GM19324 (cell line): ENCODE measurements at regions not wholly inside any gene's neighbourhood (a gene's known extent, or its start where the extent isn't known, plus 50 kb on each side); places are given as distances from the start of the nearest gene placed in this dataset.

ENCODE experiments used
- ATAC-seq: cut with Tn5 transposase; IDR thresholded peaks from one replicate; pipeline ENCODE4 v1.9.1; 2021; ENCODE audit warnings: mild to moderate bottlenecking, moderate library complexity; ENCODE audit not compliant: unreplicated experiment, low FRiP score

DNA sequence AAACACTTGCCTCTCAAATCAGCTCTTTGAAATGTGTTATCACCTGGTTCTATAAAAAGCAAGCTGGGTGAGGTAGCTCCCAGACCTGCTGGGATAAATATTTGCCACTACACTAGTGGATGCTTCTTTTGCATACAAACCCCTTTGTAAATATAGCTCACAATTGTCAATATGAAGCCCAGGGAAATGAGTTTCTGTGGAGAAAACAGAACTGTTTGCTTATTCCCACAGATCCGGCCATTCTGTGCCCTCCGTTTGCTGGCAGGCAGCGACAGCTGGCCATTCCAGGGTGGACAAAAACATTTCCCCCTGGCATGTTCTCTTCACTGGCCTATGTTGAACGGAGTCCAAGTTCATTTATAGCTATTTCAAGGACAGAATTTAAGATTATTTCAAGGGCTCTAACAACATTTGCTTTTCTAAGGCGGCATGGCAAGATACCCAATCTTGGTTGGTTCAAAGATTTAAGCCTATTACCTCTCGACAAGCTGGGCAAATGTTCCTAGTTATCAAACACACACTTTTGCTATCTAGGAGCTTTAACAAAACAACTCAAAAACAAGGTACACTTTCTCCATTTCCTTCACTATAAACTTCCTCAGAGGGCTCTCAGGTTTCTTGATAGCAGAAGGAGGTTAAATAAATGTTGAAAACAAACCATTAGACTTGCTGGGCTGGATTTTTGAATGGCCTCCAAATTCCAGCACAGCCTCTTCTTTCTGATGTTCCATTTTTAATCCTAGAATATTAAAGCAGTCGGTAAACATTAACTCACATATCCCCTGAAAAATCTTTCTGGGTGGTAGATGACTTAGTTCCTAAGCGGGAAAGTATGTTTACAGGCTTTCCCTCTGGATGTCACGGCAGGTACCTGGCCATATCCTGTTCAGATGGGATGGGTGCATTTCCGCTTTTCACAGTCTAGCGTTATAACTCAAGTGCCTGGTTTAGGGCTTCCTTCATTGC, 332.3 kb downstream of the PLK2 start:
- no peak for ATAC-seq

DNA sequence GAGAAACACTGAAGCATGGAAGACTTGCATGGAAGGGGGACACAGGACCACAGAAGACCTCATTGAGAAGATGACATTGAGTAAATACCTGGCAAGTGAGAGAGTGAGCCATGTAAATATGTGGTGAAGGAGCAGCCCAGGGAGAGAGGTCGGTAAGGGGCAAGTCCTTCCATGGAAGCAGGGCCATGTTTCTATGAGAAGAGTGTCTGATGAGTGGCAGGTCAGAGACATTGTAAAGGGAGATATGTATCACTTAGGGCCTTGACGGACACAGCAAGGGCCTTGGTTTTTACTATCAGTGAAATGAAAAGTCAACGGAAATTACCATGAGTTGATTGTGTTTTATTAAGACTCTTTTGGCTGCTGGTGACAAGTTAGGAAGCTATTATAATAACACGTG, 336.4 kb downstream of the PLK2 start:
- ATAC-seq: no peak

GRCh38 chr5:58122848-58123392, 337.0 kb downstream of the PLK2 start:
- ATAC-seq: no peak

DNA sequence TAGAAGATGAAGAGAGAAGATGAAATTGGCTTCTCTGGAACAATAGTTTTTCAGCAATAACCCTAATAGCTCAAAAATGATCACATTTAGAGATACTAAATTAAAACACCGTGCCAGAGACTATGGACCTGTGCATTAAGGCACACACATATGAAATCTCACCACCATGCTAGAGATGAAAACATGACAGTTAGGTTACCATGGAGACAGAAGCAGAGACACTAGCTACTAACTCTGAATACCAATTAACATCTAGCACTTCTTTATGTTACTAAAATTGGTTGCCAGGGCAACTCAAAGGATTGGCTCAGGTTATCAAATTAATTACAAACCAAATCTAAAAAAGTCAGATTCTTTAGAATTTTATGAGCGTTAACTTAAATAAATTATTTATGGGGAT, 337.7 kb downstream of the PLK2 start:
- no peak for ATAC-seq

- ATAC-seq: no peak
Observed at GRCh38 chr5:58121391-58121790, 338.5 kb downstream of the PLK2 start.

DNA sequence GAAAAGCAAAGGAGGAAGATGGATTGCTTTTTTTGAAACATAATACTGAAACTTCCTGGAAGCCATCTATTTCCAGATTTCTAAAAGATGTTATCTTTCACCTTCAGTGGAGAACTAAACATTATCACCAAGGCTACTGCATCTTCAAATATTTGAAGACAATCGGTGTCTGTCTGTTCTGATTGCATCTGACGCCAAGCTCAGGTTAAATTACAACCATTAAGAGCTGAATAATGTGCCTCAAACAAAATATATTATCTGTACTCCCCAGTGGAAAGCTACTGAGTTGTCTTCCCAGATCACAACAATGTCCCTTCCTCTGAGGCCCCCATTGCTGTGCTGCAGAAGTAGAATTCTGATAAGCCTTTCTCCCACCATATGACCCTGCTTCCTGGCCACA, 342.3 kb downstream of the PLK2 start:
- ATAC-seq: no peak

DNA sequence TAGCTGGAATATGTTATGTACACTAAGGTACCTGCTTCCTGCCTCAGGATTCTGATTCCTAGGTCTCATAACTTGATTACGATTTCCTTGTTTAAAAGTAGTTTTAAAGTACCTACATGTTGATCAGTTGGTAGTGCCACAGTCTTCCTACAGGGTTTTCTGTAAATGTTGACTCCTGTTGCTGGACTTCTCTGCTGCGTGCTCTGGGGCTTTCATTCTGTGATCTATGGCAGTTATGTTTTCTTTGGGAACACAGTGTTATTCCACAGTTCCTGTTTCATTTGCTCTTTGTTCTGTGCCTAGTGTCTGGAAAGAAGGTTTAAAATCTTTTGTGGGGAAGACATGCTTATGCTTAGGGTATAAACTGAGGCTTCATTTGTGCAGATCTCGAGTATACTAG, 343.5 kb downstream of the PLK2 start:
- ATAC-seq: no peak

- ATAC-seq: no peak
Observed at GRCh38 chr5:58115811-58116210, 344.1 kb downstream of the PLK2 start.

- ATAC-seq: no peak
Observed at GRCh38 chr5:58114324-58114723, 345.6 kb downstream of the PLK2 start.

GRCh38 chr5:58113172-58113571, 346.7 kb downstream of the PLK2 start:
- no peak for ATAC-seq

DNA sequence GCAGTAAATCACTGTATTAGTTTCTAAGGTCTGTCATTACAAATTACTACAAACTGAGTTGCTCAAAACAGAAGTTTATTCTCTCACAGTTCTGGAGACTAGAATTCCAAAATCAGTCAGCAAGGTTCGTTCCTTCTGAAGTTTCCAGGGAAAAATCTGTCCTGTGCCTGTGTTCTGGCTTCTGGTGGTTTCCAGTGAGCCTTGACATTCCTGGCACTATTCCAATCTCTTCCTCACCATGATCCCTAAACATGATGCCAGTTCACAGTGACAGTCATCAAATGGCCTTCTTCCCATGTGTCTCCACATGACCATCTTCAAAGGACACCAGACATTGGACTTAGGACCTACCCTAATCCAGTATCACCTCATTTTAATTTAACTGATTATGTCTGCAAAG, 351.4 kb downstream of the PLK2 start:
- ATAC-seq: no peak

- no peak for ATAC-seq
Observed at GRCh38 chr5:58107704-58108103, 352.2 kb downstream of the PLK2 start.

- no peak for ATAC-seq
Observed at GRCh38 chr5:58106754-58107410, 353.0 kb downstream of the PLK2 start.

DNA sequence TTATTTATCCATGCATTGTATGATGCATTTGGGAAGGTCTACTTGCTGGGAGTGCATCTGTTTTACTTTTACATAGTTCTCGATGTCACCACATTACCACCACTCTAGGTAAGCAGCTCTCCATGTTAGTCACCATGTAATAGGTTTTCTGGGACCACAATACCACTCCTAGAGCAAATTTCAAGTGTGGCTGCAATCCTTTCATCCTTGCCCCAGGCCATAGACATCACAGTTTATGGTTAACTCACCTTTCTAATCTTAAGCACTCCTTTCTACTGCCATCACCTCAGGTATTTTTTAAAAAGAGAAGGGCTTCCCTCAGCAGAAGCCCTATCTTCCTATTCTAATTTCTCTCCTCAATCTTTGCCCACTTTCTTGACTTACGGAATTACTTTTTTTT, 354.1 kb downstream of the PLK2 start:
- no peak for ATAC-seq

GRCh38 chr5:58099257-58099656, 360.6 kb downstream of the PLK2 start:
- ATAC-seq: no peak

- no peak for ATAC-seq
Observed at GRCh38 chr5:58094031-58094430, 365.9 kb downstream of the PLK2 start.

GRCh38 chr5:58090704-58091103, 369.2 kb downstream of the PLK2 start:
- ATAC-seq: no peak

- ATAC-seq: no peak
Observed at GRCh38 chr5:58088941-58089340, 370.9 kb downstream of the PLK2 start.

DNA sequence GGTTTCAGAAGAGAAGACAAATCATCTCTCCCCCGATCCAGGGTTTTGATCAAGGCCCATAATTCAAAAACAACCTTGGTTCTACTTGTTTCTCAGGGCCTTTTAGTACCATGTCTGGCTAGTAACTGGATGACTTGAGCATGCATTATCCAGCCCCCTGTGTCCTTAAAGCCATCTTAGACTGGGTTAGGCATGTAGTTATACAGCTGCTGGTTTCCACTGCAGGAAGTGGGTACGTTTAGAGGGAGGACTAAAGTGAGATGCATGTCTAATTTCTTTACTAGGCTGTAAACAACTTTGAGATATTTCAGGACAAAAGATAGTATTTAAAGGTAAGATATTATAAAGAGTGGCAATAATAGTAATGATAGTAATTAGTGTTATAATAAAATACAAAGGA, 372.0 kb downstream of the PLK2 start:
- ATAC-seq: no peak

DNA sequence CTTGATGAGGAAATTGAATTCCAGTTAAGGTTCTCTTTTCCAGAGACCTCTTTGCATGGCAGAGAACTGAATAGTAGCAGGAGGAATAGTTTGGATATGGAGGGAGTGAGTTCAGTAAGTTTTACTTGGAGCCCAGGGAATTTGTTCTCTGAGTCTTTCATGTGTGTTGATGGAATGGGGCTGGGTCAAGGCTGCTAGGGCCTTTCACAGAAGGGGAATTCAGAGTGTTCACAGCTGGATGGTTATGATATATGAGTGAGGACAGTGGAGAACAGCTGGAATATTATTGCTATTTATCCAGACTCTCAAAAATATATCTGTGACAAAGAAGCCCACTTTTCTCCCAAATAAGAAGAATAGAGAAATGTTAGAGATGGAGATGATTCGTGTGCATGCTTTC, 372.8 kb downstream of the PLK2 start:
- no peak for ATAC-seq

DNA sequence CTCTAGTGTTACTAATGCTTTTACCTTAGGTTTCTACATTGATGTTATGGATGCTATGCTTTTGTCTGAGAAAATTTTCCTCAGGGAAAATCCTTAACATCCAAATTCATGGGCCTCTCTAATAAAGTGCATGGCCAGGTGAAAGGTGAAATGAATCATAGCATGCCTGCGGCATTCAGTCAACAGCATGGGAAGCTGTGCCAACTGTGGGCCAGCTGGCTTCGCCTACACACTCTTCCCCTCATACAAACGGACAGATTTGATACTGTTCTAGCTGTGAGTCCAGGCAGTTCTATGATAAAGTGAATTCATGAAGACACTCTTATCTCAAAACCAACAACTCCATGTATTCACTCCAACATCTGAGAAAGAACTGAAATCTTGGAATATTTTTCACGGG, 374.1 kb downstream of the PLK2 start:
- no peak for ATAC-seq

DNA sequence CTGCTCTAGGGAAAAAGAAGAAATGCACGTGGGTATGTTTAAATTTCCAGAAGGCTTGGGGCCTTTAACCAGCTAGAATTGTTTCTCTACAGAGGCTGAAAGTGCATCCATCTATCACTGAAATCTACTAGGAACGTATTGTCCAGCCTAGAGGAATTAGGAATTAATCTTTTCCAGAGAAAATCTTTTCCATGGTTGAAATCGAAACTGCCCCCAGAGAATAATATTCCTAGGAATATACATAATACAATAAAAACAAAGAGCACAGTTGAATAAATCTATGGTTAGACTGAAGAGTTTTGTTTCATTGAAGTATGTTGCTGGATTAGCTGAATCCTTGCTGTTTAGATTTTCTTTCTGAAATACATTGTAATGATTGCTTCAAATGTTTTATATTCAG, 378.5 kb downstream of the PLK2 start:
- no peak for ATAC-seq
